ENCODE measurements at regions not wholly inside any gene's neighbourhood (a gene's known extent, or its start where the extent isn't known, plus 50 kb on each side); places are given as distances from the start of the nearest gene placed in this dataset.

DNA sequence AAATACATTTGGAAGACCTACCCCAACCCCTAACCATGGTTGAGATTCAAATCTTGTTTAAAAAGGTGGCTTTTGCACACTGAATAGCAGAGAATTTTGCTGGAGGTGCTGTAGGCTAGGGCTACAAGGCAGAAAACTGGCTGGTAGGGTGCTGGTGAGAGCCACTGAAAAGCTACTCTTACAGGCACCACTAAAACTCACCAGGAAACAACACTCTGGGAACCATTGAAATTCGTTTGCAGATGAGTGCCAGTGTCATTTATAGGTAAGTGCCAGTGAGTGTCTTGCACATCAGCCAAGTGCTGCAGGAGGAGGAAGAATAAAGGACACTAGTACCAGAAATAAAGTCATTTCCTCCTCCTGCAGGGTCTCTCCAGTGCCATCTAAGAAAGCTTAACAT, 610.2 kb downstream of the ZNF385D start:
- Histone ChIP-seq H4K20me1 (ENCODE audit: control insufficient read depth, extremely low read depth, insufficient read depth, low read length) (no peaks in the 10 kb centered on the region), H3K27me3 (ENCODE audit: control insufficient read depth, insufficient read depth, low read length) (no peaks in the 10 kb centered on the region), H3K79me2 (ENCODE audit: control insufficient read depth, insufficient read depth, low read length) (no peaks in the 10 kb centered on the region), H3K4me2 (ENCODE audit: extremely low read depth, insufficient read depth, low read length) (no peak overlapping the region), H3K9me3 (ENCODE audit: control insufficient read depth, insufficient read depth, low read depth, low read length) (no peaks in the 10 kb centered on the region), H3K9ac (ENCODE audit: insufficient read depth, low read length) (no peak overlapping the region), H3K4me3 (replicated peaks in 1 of 4; ENCODE audit: control extremely low read depth in 1 of 4, insufficient read depth in 1 of 4, low read depth in 3 of 4, low read length in 4 of 4) (no peak overlapping the region), H3K36me3 (ENCODE audit: control insufficient read depth, insufficient read depth, low read length) (no peaks in the 10 kb centered on the region), H2AFZ (ENCODE audit: low read length) (no peak overlapping the region), H3K4me1 (ENCODE audit: control insufficient read depth, extremely low read depth, insufficient read depth, low read length) (no peaks in the 10 kb centered on the region), H3K27ac (ENCODE audit: insufficient read depth, low read length) (no peak overlapping the region)
- TF ChIP-seq CTCF (conservative IDR thresholded peaks at IDR 0.05 in 1 of 2, IDR thresholded peaks at IDR 0.05 in 1 of 2; ENCODE audit: low read depth in 1 of 2, low read length in 2 of 2), result no peak
- TF ChIP-seq EZH2 (IDR thresholded peaks at IDR 0.05; ENCODE audit: low read length, missing control alignments), result no peak
- DNase-seq (ENCODE audit: low read depth in 2 of 2), result no peak

- no peak overlapping the region for H3K9ac ChIP-seq (ENCODE audit: insufficient read depth, low read length)
- TF ChIP-seq EZH2 (IDR thresholded peaks at IDR 0.05; ENCODE audit: low read length, missing control alignments), result no peak
- H4K20me1 ChIP-seq (ENCODE audit: control insufficient read depth, extremely low read depth, insufficient read depth, low read length), result no peaks in the 10 kb centered on the region
- H3K79me2 ChIP-seq (ENCODE audit: control insufficient read depth, insufficient read depth, low read length), result no peaks in the 10 kb centered on the region
- H3K4me1 ChIP-seq (ENCODE audit: control insufficient read depth, extremely low read depth, insufficient read depth, low read length), result no peaks in the 10 kb centered on the region
- no peak overlapping the region for H3K4me3 ChIP-seq (replicated peaks in 1 of 4; ENCODE audit: control extremely low read depth in 1 of 4, insufficient read depth in 1 of 4, low read depth in 3 of 4, low read length in 4 of 4)
- no peak for DNase-seq (ENCODE audit: low read depth in 2 of 2)
- H2AFZ ChIP-seq (ENCODE audit: low read length), result no peak overlapping the region
- H3K9me3 ChIP-seq (ENCODE audit: control insufficient read depth, insufficient read depth, low read depth, low read length), result no peaks in the 10 kb centered on the region
- H3K4me2 ChIP-seq (ENCODE audit: extremely low read depth, insufficient read depth, low read length), result no peak overlapping the region
- no peaks in the 10 kb centered on the region for H3K36me3 ChIP-seq (ENCODE audit: control insufficient read depth, insufficient read depth, low read length)
- no peaks in the 10 kb centered on the region for H3K27me3 ChIP-seq (ENCODE audit: control insufficient read depth, insufficient read depth, low read length)
- no peak overlapping the region for H3K27ac ChIP-seq (ENCODE audit: insufficient read depth, low read length)
These were observed 612.9 kb downstream of the ZNF385D start for GRCh38 chr3:21138085-21138484.

DNA sequence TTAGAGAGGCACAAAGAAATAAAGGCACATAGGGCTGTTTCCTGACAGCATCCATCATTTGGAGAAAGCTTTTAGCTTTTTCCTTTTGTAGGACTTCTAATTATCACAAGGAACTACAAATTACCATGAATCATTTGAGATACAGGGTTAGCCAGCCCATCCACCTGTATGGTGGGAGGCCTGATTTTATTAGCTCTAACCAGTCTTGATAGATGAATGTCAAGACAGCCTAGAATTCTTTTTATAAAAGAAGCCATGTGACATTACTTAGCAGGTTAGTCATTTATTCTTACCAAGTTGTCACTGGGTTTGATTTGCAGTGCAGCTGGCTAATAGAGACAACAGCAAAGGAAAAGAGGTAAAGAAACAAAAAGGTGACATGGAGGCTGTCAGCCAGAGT, 618.1 kb downstream of the ZNF385D start:
- no peak for TF ChIP-seq CTCF (conservative IDR thresholded peaks at IDR 0.05 in 1 of 2, IDR thresholded peaks at IDR 0.05 in 1 of 2; ENCODE audit: low read depth in 1 of 2, low read length in 2 of 2)
- no peak for TF ChIP-seq EZH2 (IDR thresholded peaks at IDR 0.05; ENCODE audit: low read length, missing control alignments)
- Histone ChIP-seq H3K4me3 (replicated peaks in 1 of 4; ENCODE audit: control extremely low read depth in 1 of 4, insufficient read depth in 1 of 4, low read depth in 3 of 4, low read length in 4 of 4) (no peak overlapping the region), H3K9me3 (ENCODE audit: control insufficient read depth, insufficient read depth, low read depth, low read length) (no peaks in the 10 kb centered on the region), H2AFZ (ENCODE audit: low read length) (no peak overlapping the region), H3K79me2 (ENCODE audit: control insufficient read depth, insufficient read depth, low read length) (no peaks in the 10 kb centered on the region), H3K4me1 (ENCODE audit: control insufficient read depth, extremely low read depth, insufficient read depth, low read length) (no peaks in the 10 kb centered on the region), H3K27me3 (ENCODE audit: control insufficient read depth, insufficient read depth, low read length) (no peaks in the 10 kb centered on the region), H3K27ac (ENCODE audit: insufficient read depth, low read length) (no peak overlapping the region), H3K9ac (ENCODE audit: insufficient read depth, low read length) (no peak overlapping the region), H4K20me1 (ENCODE audit: control insufficient read depth, extremely low read depth, insufficient read depth, low read length) (no peaks in the 10 kb centered on the region), H3K36me3 (ENCODE audit: control insufficient read depth, insufficient read depth, low read length) (no peaks in the 10 kb centered on the region), H3K4me2 (ENCODE audit: extremely low read depth, insufficient read depth, low read length) (no peak overlapping the region)
- DNase-seq (ENCODE audit: low read depth in 2 of 2), result no peak

Measured in fibroblast of lung (primary cell).